ENCODE measurements at regions not wholly inside any gene's neighbourhood (a gene's known extent, or its start where the extent isn't known, plus 50 kb on each side); places are given as distances from the start of the nearest gene placed in this dataset.

DNA sequence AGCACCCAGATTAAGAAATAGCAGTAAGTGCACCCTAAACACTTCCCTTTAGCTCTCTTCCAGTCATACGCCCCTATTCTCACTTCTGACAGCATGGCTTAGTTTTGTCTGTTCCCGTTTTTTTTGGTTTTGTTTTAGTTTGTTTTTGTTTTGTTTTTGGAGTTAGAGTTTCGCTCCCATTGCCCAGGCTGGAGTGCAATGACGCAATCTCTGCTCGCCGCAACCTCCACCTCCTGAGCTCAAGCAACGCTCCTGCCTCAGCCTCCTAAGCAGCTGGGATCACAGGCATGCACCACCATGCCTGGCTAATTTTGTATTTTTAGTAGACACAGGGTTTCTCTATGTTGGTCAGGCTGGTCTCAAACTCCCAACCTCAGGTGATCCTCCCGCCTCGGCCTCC lies 2067.7 kb downstream of the SUCLG1 start:
- TF ChIP-seq, protein P1, sequence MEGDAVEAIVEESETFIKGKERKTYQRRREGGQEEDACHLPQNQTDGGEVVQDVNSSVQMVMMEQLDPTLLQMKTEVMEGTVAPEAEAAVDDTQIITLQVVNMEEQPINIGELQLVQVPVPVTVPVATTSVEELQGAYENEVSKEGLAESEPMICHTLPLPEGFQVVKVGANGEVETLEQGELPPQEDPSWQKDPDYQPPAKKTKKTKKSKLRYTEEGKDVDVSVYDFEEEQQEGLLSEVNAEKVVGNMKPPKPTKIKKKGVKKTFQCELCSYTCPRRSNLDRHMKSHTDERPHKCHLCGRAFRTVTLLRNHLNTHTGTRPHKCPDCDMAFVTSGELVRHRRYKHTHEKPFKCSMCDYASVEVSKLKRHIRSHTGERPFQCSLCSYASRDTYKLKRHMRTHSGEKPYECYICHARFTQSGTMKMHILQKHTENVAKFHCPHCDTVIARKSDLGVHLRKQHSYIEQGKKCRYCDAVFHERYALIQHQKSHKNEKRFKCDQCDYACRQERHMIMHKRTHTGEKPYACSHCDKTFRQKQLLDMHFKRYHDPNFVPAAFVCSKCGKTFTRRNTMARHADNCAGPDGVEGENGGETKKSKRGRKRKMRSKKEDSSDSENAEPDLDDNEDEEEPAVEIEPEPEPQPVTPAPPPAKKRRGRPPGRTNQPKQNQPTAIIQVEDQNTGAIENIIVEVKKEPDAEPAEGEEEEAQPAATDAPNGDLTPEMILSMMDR (IDR thresholded peaks at IDR 0.05; ENCODE audit: low read length), result no peak
- TF ChIP-seq EZH2phosphoT487 (IDR thresholded peaks at IDR 0.05; ENCODE audit: low read length), result no peak
